ENCODE measurements at regions not wholly inside any gene's neighbourhood (a gene's known extent, or its start where the extent isn't known, plus 50 kb on each side); places are given as distances from the start of the nearest gene placed in this dataset.

DNA sequence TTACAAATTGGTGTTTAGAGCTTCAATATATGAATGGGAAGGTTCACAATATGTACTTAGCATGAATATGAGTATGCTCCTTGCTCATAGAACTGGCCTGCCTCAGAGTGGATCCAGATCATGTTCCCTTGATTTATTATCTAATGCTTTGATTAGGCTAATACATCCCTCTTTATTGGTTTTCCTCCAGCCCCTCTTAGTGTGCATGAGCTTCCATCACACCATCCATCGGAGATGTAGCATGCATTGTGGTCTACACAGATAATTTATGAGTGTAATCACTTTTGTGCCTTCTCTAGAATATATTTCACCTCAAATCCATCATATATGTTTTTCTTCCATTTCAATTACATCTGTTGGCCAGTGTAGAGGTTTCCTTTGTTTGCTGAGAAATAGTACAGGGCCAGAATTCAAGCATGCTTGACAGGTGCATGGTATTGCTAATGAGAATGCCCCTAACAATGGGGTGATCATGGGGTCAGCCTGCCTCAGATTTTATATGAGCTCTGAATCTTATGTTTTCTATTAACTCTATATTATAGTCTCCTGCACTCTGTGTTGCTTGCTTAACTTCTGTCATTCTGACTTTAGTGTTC, 786.4 kb upstream of the ARPP21 start:
- no peak for TF ChIP-seq POLR2A (IDR thresholded peaks at IDR 0.05)
- TF ChIP-seq, protein P1, sequence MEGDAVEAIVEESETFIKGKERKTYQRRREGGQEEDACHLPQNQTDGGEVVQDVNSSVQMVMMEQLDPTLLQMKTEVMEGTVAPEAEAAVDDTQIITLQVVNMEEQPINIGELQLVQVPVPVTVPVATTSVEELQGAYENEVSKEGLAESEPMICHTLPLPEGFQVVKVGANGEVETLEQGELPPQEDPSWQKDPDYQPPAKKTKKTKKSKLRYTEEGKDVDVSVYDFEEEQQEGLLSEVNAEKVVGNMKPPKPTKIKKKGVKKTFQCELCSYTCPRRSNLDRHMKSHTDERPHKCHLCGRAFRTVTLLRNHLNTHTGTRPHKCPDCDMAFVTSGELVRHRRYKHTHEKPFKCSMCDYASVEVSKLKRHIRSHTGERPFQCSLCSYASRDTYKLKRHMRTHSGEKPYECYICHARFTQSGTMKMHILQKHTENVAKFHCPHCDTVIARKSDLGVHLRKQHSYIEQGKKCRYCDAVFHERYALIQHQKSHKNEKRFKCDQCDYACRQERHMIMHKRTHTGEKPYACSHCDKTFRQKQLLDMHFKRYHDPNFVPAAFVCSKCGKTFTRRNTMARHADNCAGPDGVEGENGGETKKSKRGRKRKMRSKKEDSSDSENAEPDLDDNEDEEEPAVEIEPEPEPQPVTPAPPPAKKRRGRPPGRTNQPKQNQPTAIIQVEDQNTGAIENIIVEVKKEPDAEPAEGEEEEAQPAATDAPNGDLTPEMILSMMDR (IDR thresholded peaks at IDR 0.05): no peak
